SK-N-SH (cell line): ENCODE measurements at regions not wholly inside any gene's neighbourhood (a gene's known extent, or its start where the extent isn't known, plus 50 kb on each side); places are given as distances from the start of the nearest gene placed in this dataset.

Source experiments
- CTCF ChIA-PET: fragments of 300-600, 350-600 bp; formaldehyde crosslinking; extraction: SDS; loops from one replicate; lab custom pipeline; 2021; lab: Yijun Ruan, JAX
- POLR2A ChIA-PET: fragments of 350-600 bp; sonication (Branson Sonifier 250); formaldehyde crosslinking; extraction: SDS; loops from one replicate; lab custom pipeline; 2020; ENCODE audit warnings: antibody characterized with exemption, inconsistent platforms; lab: Yijun Ruan, JAX
- DNase-seq: peaks from one replicate; pipeline ENCODE4 v3.0.0; 2012
- H2AFZ ChIP-seq: fragments of 200-600 bp; sonication (generic); 2 replicates; pipeline ENCODE4 v1.8.1; 2016; ENCODE audit warnings: antibody characterized with exemption, mild to moderate bottlenecking, low read depth
- H3F3A ChIP-seq: fragments of 200-600 bp; sonication (generic); replicated peaks from 2 replicates; pipeline ENCODE3; 2016; ENCODE audit warnings: antibody characterized with exemption, mild to moderate bottlenecking; ENCODE audit not compliant: insufficient read depth
- H3K27ac ChIP-seq, 2 experiments: fragments of 200-500 bp in 1 of 2; fragments of 200-600 bp in 1 of 2; sonication (Bioruptor generic) in 1 of 2; sonication (generic), shearing (Covaris generic) in 1 of 2; 2 replicates each; pipeline versions ENCODE4 v1.5.1 to v1.6.1; 2014 to 2016; ENCODE audit warnings: low read depth in 2 of 2, inconsistent platforms in 1 of 2, low read length in 1 of 2, mild to moderate bottlenecking in 1 of 2, mixed read lengths in 1 of 2
- H3K27me3 ChIP-seq: fragments of 200-600 bp; sonication (generic), shearing (Covaris generic); 2 replicates; pipeline ENCODE4 v1.6.1; 2016; ENCODE audit warnings: mixed run types; ENCODE audit not compliant: insufficient read depth
- H3K36me3 ChIP-seq, 2 experiments: fragments of 200-500 bp in 1 of 2; fragments of 200-600 bp in 1 of 2; sonication (Bioruptor generic) in 1 of 2; sonication (generic) in 1 of 2; replicated peaks in 1 of 2; 2 replicates each; pipeline versions ENCODE3 to v1.5.1; 2014 to 2016; ENCODE audit warnings: low read length in 1 of 2, mild to moderate bottlenecking in 1 of 2; ENCODE audit not compliant: insufficient read depth in 2 of 2, control insufficient read depth in 1 of 2
- H3K4me1 ChIP-seq, 2 experiments: fragments of 200-500 bp in 1 of 2; fragments of 200-600 bp in 1 of 2; sonication (Bioruptor generic) in 1 of 2; sonication (generic), shearing (Covaris generic) in 1 of 2; 2 replicates each; pipeline versions ENCODE4 v1.5.1 to v1.6.1; 2014 to 2016; ENCODE audit warnings: low read depth in 1 of 2, low read length in 1 of 2, mixed run types in 1 of 2; ENCODE audit not compliant: insufficient read depth in 2 of 2, control insufficient read depth in 1 of 2
- H3K4me2 ChIP-seq: fragments of 200-600 bp; sonication (generic), shearing (Covaris generic); 2 replicates; pipeline ENCODE4 v1.6.1; 2017; ENCODE audit warnings: mixed run types
- H3K4me3 ChIP-seq, 2 experiments: fragments of 200-500 bp in 1 of 2; fragments of 200-600 bp in 1 of 2; sonication (Bioruptor generic) in 1 of 2; sonication (generic), shearing (Covaris generic) in 1 of 2; 2 replicates each; pipeline versions ENCODE4 v1.5.1 to v1.8.1; 2014 to 2016; ENCODE audit warnings: low read depth in 2 of 2, inconsistent platforms in 1 of 2, low read length in 1 of 2, mild to moderate bottlenecking in 1 of 2, mixed read lengths in 1 of 2, moderate library complexity in 1 of 2
- H3K79me2 ChIP-seq: fragments of 200-600 bp; sonication (generic); 2 replicates; pipeline ENCODE4 v1.8.1; 2017; ENCODE audit warnings: mild to moderate bottlenecking; ENCODE audit not compliant: insufficient read depth
- H3K9ac ChIP-seq: fragments of 200-600 bp; sonication (generic); 2 replicates; pipeline ENCODE4 v1.6.1; 2017; ENCODE audit warnings: mixed run types
- H3K9me2 ChIP-seq: fragments of 200-600 bp; sonication (generic); 2 replicates; pipeline ENCODE4 v1.6.1; 2017; ENCODE audit warnings: mixed run types
- H3K9me3 ChIP-seq: fragments of 200-600 bp; sonication (generic); 2 replicates; pipeline ENCODE4 v1.6.1; 2017; ENCODE audit warnings: mixed run types, mild to moderate bottlenecking, moderate library complexity
- H4K20me1 ChIP-seq: fragments of 200-600 bp; sonication (generic); 2 replicates; pipeline ENCODE4 v1.6.1; 2017; ENCODE audit warnings: mild to moderate bottlenecking, mixed run types; ENCODE audit not compliant: insufficient read depth
- CHD2 ChIP-seq: fragments of 150-350 bp; IDR thresholded peaks from 2 replicates; pipeline ENCODE4 v1.6.1; 2018; ENCODE audit warnings: low read length; ENCODE audit not compliant: partially characterized antibody
- CTCF ChIP-seq: fragments of 200-600 bp; sonication (generic); IDR thresholded peaks from 2 replicates; pipeline ENCODE4 v1.6.1; 2017; ENCODE audit warnings: antibody characterized with exemption, mild to moderate bottlenecking, moderate library complexity
- EZH2phosphoT487 ChIP-seq: fragments of 200-600 bp; sonication (generic); IDR thresholded peaks from 2 replicates; pipeline ENCODE4 v1.6.1; 2017; ENCODE audit warnings: low read depth, mixed run types, mild to moderate bottlenecking, antibody characterized with exemption, moderate library complexity, borderline replicate concordance
- FOSL2 ChIP-seq: IDR thresholded peaks from 2 replicates; pipeline ENCODE4 v1.4.0; 2012; ENCODE audit warnings: low read depth, mild to moderate bottlenecking, moderate library complexity, borderline replicate concordance
- GABPA ChIP-seq: IDR thresholded peaks from 2 replicates; pipeline ENCODE4 v1.4.0; 2012; ENCODE audit warnings: low read depth, mild to moderate bottlenecking
- JUND ChIP-seq: IDR thresholded peaks from 2 replicates; pipeline ENCODE4 v1.4.0; 2012
- MAX ChIP-seq: IDR thresholded peaks from 2 replicates; pipeline ENCODE4 v1.4.0; 2012; ENCODE audit warnings: low read depth
- NFIC ChIP-seq: IDR thresholded peaks from 2 replicates; pipeline ENCODE4 v1.4.0; 2012; ENCODE audit warnings: borderline replicate concordance
- RCOR1 ChIP-seq: fragments of 150-350 bp; IDR thresholded peaks from 2 replicates; pipeline ENCODE4 v1.6.1; 2017; ENCODE audit warnings: antibody characterized with exemption, low read length
- RXRA ChIP-seq: IDR thresholded peaks from 2 replicates; pipeline ENCODE4 v1.4.0; 2012; ENCODE audit warnings: low read depth, mild to moderate bottlenecking, borderline replicate concordance
- SIN3A ChIP-seq: IDR thresholded peaks from 2 replicates; pipeline ENCODE4 v1.6.1; 2012; ENCODE audit warnings: low read depth, mild to moderate bottlenecking, low read length, moderate library complexity, borderline replicate concordance
- SMC3 ChIP-seq: IDR thresholded peaks from 2 replicates; pipeline ENCODE4 v1.6.1; 2012; ENCODE audit warnings: low read depth, low read length, improper control_type of control experiment
- TAF1 ChIP-seq: IDR thresholded peaks from 2 replicates; pipeline ENCODE4 v1.6.1; 2012; ENCODE audit warnings: low read depth, mild to moderate bottlenecking, low read length, moderate library complexity, borderline replicate concordance
- TEAD4 ChIP-seq: IDR thresholded peaks from 2 replicates; pipeline ENCODE4 v1.4.0; 2012; ENCODE audit warnings: mild to moderate bottlenecking, borderline replicate concordance; ENCODE audit not compliant: insufficient read depth
- USF1 ChIP-seq: IDR thresholded peaks from 2 replicates; pipeline ENCODE4 v1.4.0; 2012; ENCODE audit warnings: low read depth, borderline replicate concordance
- USF2 ChIP-seq: fragments of 150-350 bp; IDR thresholded peaks from 2 replicates; pipeline ENCODE4 v1.6.1; 2017; ENCODE audit warnings: antibody characterized with exemption, low read length, low read depth, borderline replicate concordance
- ZBTB33 ChIP-seq: IDR thresholded peaks from 2 replicates; pipeline ENCODE4 v1.4.0; 2012; ENCODE audit warnings: low read depth, borderline replicate concordance
- WGBS: methylation state at CpG from one replicate; pipeline ENCODE4 v1.1.6; 2017; ENCODE audit warnings: low lambda C conversion rate; 5-methylcytosine and 5-hydroxymethylcytosine counted together

GRCh38 chr9:78940121-78940855, 631.5 kb upstream of the TLE4 start:
- Histone ChIP-seq H3K9me3 (no peaks in the 10 kb centered on the region), H3K9me2 (no peaks in the 10 kb centered on the region), H3K4me2 (no peak overlapping the region), H3K4me1 (peaks cover 3% of the 10 kb centered on the region in 2 experiments; a peak in 3 of 4 replicates), H2AFZ (no peak overlapping the region; the same call in 1 of the 2 replicates), H3K27ac (no peak overlapping the region), H3K4me3 (no peak overlapping the region), H3K9ac (no peak overlapping the region), H3K79me2 (no peaks in the 10 kb centered on the region), H3K36me3 (no peaks in the 10 kb centered on the region), H3K27me3 (no peaks in the 10 kb centered on the region), H3F3A (peaks cover 3% of the 10 kb centered on the region), H4K20me1 (no peaks in the 10 kb centered on the region)
- no peak for DNase-seq
- ChIA-PET CTCF (interaction anchor here (0.8 to 1.3 kb wide), 3 partner anchors 9 to 498 kb away, joined by 3 to 6 read pairs (median 3); no protein-coding TSS in a partner anchor), POLR2A (no interaction called here)
- TF ChIP-seq TEAD4, result no peak
- no peak for TF ChIP-seq GABPA
- no peak for TF ChIP-seq SIN3A
- TF ChIP-seq SMC3, result no peak
- TF ChIP-seq USF1, result no peak
- TF ChIP-seq MAX, result no peak
- TF ChIP-seq FOSL2, result no peak
- no peak for TF ChIP-seq TAF1
- no peak for TF ChIP-seq EZH2phosphoT487
- TF ChIP-seq RXRA, result no peak
- TF ChIP-seq NFIC, result no peak
- TF ChIP-seq USF2, result no peak
- TF ChIP-seq RCOR1, result no peak
- TF ChIP-seq CTCF, result no peak
- no peak for TF ChIP-seq JUND
- no peak for TF ChIP-seq ZBTB33
- no peak for TF ChIP-seq CHD2
- WGBS, result 92% methylated on average over 4 of the region's 4 CpGs
